ENCODE measurements at regions not wholly inside any gene's neighbourhood (a gene's known extent, or its start where the extent isn't known, plus 50 kb on each side); places are given as distances from the start of the nearest gene placed in this dataset.

DNA sequence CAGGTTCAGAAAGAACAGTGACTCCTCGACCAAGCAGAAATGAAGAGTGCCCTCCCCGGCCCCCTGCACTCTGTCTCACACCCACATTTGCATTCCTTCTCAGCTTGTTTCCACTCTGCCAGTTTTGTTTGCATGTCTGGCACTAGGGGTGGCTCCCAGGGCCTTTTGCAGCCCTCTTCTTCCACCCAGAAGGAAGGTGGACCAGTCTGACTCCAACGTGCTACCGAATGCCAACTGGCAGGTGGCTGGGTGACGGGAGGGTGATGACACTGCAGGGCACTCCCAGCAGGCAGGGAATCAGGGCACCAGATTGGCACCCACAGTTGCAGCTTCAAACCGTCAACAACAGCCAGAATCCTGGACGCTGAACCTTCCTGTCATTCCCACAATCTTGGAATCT, 371.1 kb downstream of the TXNL1 start:
- no peak overlapping the region for H3K4me2 ChIP-seq (ENCODE audit: low read length)
- no peak overlapping the region for H3K27ac ChIP-seq (ENCODE audit: low read depth, low read length)
- H3K9me3 ChIP-seq (ENCODE audit: control insufficient read depth, insufficient read depth, low read length), result no peaks in the 10 kb centered on the region; the same call in 1 of the 2 replicates
- no peaks in the 10 kb centered on the region for H3K79me2 ChIP-seq (ENCODE audit: control insufficient read depth, low read length)
- no peaks in the 10 kb centered on the region for H3K36me3 ChIP-seq (ENCODE audit: control insufficient read depth, low read length)
- no peaks in the 10 kb centered on the region for H3K4me1 ChIP-seq (ENCODE audit: control insufficient read depth, low read length)
- no peaks in the 10 kb centered on the region for H3K9me2 ChIP-seq (replicated peaks; ENCODE audit: control insufficient read depth, low read length)
- no peaks in the 10 kb centered on the region for H3F3A ChIP-seq (ENCODE audit: control insufficient read depth, insufficient read depth)
- H3K27me3 ChIP-seq (ENCODE audit: control insufficient read depth, low read length), result no peaks in the 10 kb centered on the region
- no peak overlapping the region for H3K4me3 ChIP-seq (ENCODE audit: low read length)
- no peak for TF ChIP-seq EZH2phosphoT487 (IDR thresholded peaks at IDR 0.05; ENCODE audit: borderline replicate concordance, low read length)
- TF ChIP-seq, protein P1, sequence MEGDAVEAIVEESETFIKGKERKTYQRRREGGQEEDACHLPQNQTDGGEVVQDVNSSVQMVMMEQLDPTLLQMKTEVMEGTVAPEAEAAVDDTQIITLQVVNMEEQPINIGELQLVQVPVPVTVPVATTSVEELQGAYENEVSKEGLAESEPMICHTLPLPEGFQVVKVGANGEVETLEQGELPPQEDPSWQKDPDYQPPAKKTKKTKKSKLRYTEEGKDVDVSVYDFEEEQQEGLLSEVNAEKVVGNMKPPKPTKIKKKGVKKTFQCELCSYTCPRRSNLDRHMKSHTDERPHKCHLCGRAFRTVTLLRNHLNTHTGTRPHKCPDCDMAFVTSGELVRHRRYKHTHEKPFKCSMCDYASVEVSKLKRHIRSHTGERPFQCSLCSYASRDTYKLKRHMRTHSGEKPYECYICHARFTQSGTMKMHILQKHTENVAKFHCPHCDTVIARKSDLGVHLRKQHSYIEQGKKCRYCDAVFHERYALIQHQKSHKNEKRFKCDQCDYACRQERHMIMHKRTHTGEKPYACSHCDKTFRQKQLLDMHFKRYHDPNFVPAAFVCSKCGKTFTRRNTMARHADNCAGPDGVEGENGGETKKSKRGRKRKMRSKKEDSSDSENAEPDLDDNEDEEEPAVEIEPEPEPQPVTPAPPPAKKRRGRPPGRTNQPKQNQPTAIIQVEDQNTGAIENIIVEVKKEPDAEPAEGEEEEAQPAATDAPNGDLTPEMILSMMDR (IDR thresholded peaks at IDR 0.05; ENCODE audit: low read depth, low read length, poor library complexity, severe bottlenecking), result no peak
- no peaks in the 10 kb centered on the region for H4K20me1 ChIP-seq (ENCODE audit: control insufficient read depth, insufficient read depth, low read depth, low read length)

DNA sequence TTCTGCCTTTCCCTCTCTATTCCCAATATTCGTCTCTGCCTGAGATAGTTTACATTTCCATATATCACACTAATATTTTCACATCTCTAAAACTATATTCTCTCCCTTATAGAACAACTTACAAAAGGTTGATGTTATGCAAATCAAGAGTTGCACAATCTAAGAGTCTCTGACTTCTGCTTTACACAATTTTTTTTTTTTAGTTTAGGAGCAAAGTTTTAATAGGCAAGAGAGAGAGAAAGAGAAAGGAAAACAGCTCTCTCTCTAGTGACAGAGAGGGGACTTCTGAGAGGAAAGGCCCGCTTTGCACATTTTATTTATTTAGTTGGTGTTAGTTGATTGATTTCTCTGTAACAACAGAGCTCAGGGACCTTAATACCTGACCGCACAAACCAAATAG, 380.2 kb downstream of the TXNL1 start:
- H3K79me2 ChIP-seq (ENCODE audit: control insufficient read depth, low read length), result no peaks in the 10 kb centered on the region
- TF ChIP-seq EZH2phosphoT487 (IDR thresholded peaks at IDR 0.05; ENCODE audit: borderline replicate concordance, low read length), result no peak
- TF ChIP-seq, protein P1 (IDR thresholded peaks at IDR 0.05; ENCODE audit: low read depth, low read length, poor library complexity, severe bottlenecking), result no peak
- no peak overlapping the region for H3K4me3 ChIP-seq (ENCODE audit: low read length)
- no peaks in the 10 kb centered on the region for H3K9me3 ChIP-seq (ENCODE audit: control insufficient read depth, insufficient read depth, low read length)
- no peaks in the 10 kb centered on the region for H3K27me3 ChIP-seq (ENCODE audit: control insufficient read depth, low read length)
- H3F3A ChIP-seq (ENCODE audit: control insufficient read depth, insufficient read depth), result no peaks in the 10 kb centered on the region
- no peak overlapping the region for H3K4me2 ChIP-seq (ENCODE audit: low read length)
- H3K9me2 ChIP-seq (replicated peaks; ENCODE audit: control insufficient read depth, low read length), result no peaks in the 10 kb centered on the region
- no peaks in the 10 kb centered on the region for H3K4me1 ChIP-seq (ENCODE audit: control insufficient read depth, low read length)
- no peaks in the 10 kb centered on the region for H4K20me1 ChIP-seq (ENCODE audit: control insufficient read depth, insufficient read depth, low read depth, low read length)
- H3K27ac ChIP-seq (ENCODE audit: low read depth, low read length), result no peak overlapping the region
- H3K36me3 ChIP-seq (ENCODE audit: control insufficient read depth, low read length), result no peaks in the 10 kb centered on the region

DNA sequence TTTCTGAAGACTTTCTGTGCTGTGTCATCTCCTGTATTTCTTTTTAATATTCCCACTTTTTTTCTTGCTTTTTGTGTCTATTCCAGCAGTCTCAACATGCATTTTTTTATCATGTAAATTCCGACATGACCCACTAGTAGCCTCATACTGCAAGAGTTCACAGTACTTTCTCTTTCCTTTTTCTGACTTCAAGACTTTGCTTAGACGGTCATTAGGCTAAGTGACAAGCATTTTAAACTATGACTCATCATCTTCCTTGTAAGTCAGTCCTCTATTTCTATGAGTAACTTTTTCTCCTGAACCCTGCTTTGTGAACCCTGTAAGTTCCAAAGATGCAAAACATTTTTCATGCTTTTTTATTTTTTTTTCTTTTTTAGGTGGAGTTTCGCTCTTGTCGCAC, 381.2 kb downstream of the TXNL1 start:
- TF ChIP-seq, protein P1 (IDR thresholded peaks at IDR 0.05; ENCODE audit: low read depth, low read length, poor library complexity, severe bottlenecking), result no peak
- TF ChIP-seq EZH2phosphoT487 (IDR thresholded peaks at IDR 0.05; ENCODE audit: borderline replicate concordance, low read length), result no peak
- no peaks in the 10 kb centered on the region for H3K9me3 ChIP-seq (ENCODE audit: control insufficient read depth, insufficient read depth, low read length)
- no peaks in the 10 kb centered on the region for H4K20me1 ChIP-seq (ENCODE audit: control insufficient read depth, insufficient read depth, low read depth, low read length)
- H3K9me2 ChIP-seq (replicated peaks; ENCODE audit: control insufficient read depth, low read length), result no peaks in the 10 kb centered on the region
- H3K4me2 ChIP-seq (ENCODE audit: low read length), result no peak overlapping the region
- no peaks in the 10 kb centered on the region for H3K79me2 ChIP-seq (ENCODE audit: control insufficient read depth, low read length)
- no peaks in the 10 kb centered on the region for H3K27me3 ChIP-seq (ENCODE audit: control insufficient read depth, low read length)
- H3K4me1 ChIP-seq (ENCODE audit: control insufficient read depth, low read length), result no peaks in the 10 kb centered on the region
- H3K4me3 ChIP-seq (ENCODE audit: low read length), result no peak overlapping the region
- H3F3A ChIP-seq (ENCODE audit: control insufficient read depth, insufficient read depth), result no peaks in the 10 kb centered on the region
- H3K27ac ChIP-seq (ENCODE audit: low read depth, low read length), result no peak overlapping the region
- no peaks in the 10 kb centered on the region for H3K36me3 ChIP-seq (ENCODE audit: control insufficient read depth, low read length)

DNA sequence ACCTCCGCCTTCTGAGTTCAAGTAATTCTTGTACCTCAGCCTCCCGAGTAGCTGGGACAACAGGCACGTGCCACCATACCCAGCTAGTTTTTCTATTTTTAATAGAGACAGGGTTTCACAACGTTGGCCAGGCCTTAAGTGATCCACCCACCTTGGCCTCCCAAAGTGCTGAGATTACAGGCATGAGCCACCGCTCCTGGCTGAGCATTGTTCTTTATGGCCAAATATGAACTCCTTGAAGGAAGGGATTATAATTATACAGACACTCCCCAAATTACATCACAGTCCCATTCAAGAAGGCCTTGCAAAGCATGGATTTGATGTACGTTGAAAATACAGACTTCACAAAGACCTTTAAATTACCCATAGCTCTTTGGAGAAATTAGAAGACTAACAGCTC, 381.7 kb downstream of the TXNL1 start:
- Histone ChIP-seq H3F3A (ENCODE audit: control insufficient read depth, insufficient read depth) (no peaks in the 10 kb centered on the region), H3K4me1 (ENCODE audit: control insufficient read depth, low read length) (no peaks in the 10 kb centered on the region), H3K9me2 (replicated peaks; ENCODE audit: control insufficient read depth, low read length) (no peaks in the 10 kb centered on the region), H3K27ac (ENCODE audit: low read depth, low read length) (no peak overlapping the region), H3K36me3 (ENCODE audit: control insufficient read depth, low read length) (no peaks in the 10 kb centered on the region), H3K4me3 (ENCODE audit: low read length) (no peak overlapping the region), H3K9me3 (ENCODE audit: control insufficient read depth, insufficient read depth, low read length) (no peaks in the 10 kb centered on the region), H4K20me1 (ENCODE audit: control insufficient read depth, insufficient read depth, low read depth, low read length) (no peaks in the 10 kb centered on the region), H3K79me2 (ENCODE audit: control insufficient read depth, low read length) (no peaks in the 10 kb centered on the region), H3K27me3 (ENCODE audit: control insufficient read depth, low read length) (no peaks in the 10 kb centered on the region), H3K4me2 (ENCODE audit: low read length) (no peak overlapping the region)
- no peak for TF ChIP-seq EZH2phosphoT487 (IDR thresholded peaks at IDR 0.05; ENCODE audit: borderline replicate concordance, low read length)
- TF ChIP-seq, protein P1 (IDR thresholded peaks at IDR 0.05; ENCODE audit: low read depth, low read length, poor library complexity, severe bottlenecking), result no peak
